ENCODE measurements at regions not wholly inside any gene's neighbourhood (a gene's known extent, or its start where the extent isn't known, plus 50 kb on each side); places are given as distances from the start of the nearest gene placed in this dataset.
"Not testable (repeated sequence)": the region's sequence is repeated elsewhere in the genome, so short reads cannot be mapped to it uniquely, and the experiment has no call there.

DNA sequence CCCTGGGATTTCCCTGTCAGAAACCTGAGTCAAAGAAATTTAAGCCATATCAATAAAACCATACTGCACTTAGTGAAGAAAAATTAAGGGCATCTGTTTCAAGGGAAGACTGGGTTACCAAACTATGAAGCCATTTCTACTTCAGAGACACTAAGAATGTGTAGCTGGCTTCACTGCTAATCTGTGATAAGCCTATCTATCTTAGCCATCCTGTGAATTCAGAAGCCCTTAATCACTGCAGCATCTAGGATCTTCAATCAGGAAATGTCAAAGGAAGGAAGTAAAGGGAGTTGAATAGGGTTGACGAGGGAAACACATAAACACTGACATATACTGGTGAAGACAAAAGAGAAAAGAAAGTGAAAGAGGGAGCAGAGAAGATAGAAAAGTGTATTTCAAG, 777.6 kb upstream of the DIAPH2 start:
- no peak overlapping the region for H3K4me3 ChIP-seq (ENCODE audit: low read length in 3 of 3)
- no peak overlapping the region for H3K27ac ChIP-seq (ENCODE audit: low read depth, low read length)
- H3K4me1 ChIP-seq (ENCODE audit: control insufficient read depth in 3 of 3, insufficient read depth in 3 of 3, low read length in 3 of 3), result no peaks in the 10 kb centered on the region
- H3K9ac ChIP-seq (ENCODE audit: low read depth in 1 of 3, low read length in 3 of 3), result no peak overlapping the region
- no peaks in the 10 kb centered on the region for H3K9me3 ChIP-seq (ENCODE audit: control insufficient read depth in 3 of 3, low read length in 3 of 3)
- no peaks in the 10 kb centered on the region for H3K36me3 ChIP-seq (ENCODE audit: control insufficient read depth in 3 of 3, insufficient read depth in 3 of 3, low read length in 3 of 3)
- H3K27me3 ChIP-seq (ENCODE audit: control insufficient read depth in 3 of 3, insufficient read depth in 3 of 3, low read length in 3 of 3), result no peaks in the 10 kb centered on the region

DNA sequence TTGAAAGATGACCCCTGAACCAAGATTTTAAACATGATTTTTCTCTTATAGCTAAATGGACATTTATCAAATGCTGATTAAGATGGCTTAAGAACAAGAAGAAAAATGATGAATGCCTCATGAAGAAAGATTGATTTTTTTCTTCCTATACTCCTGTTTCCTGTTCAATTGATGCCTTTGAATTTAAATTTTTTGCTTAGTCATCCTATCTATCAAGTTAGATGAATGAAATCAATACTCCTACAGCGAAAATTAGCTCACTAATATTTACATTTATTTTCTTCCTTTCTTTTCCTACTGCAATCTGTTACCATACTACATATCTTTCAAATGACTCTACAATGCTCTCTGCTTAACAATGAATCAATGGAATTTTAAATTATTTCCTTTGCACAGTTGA, 773.6 kb upstream of the DIAPH2 start:
- no peaks in the 10 kb centered on the region for H3K27me3 ChIP-seq (ENCODE audit: control insufficient read depth in 3 of 3, insufficient read depth in 3 of 3, low read length in 3 of 3)
- no peaks in the 10 kb centered on the region for H3K36me3 ChIP-seq (ENCODE audit: control insufficient read depth in 3 of 3, insufficient read depth in 3 of 3, low read length in 3 of 3)
- no peak overlapping the region for H3K9ac ChIP-seq (ENCODE audit: low read depth in 1 of 3, low read length in 3 of 3)
- no peaks in the 10 kb centered on the region for H3K4me1 ChIP-seq (ENCODE audit: control insufficient read depth in 3 of 3, insufficient read depth in 3 of 3, low read length in 3 of 3)
- no peak overlapping the region for H3K4me3 ChIP-seq (ENCODE audit: low read length in 3 of 3)
- no peaks in the 10 kb centered on the region for H3K9me3 ChIP-seq (ENCODE audit: control insufficient read depth in 3 of 3, low read length in 3 of 3)
- H3K27ac ChIP-seq (ENCODE audit: low read depth, low read length), result no peak overlapping the region

DNA sequence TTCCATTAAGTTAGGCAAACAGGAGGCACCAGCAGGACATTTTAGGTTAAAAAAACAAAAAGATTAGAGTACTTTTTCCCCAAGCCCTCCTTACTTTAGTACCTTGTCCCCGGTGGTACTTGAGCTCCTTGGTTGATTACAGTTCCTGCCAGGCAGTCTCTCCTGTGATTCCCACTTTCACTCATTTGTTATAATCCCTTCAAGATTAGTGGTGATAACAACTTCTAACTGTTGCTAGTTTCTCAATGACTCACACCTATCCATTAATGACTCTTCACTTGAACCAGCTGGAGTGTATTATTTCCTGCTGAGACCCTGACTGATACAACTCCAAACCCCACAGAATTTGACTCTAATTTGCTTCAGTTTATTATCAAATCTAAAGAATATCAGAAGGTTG, 765.0 kb upstream of the DIAPH2 start:
- no peaks in the 10 kb centered on the region for H3K27me3 ChIP-seq (ENCODE audit: control insufficient read depth in 3 of 3, insufficient read depth in 3 of 3, low read length in 3 of 3)
- no peaks in the 10 kb centered on the region for H3K4me1 ChIP-seq (ENCODE audit: control insufficient read depth in 3 of 3, insufficient read depth in 3 of 3, low read length in 3 of 3)
- H3K4me3 ChIP-seq (ENCODE audit: low read length in 3 of 3), result no peak overlapping the region
- H3K36me3 ChIP-seq (ENCODE audit: control insufficient read depth in 3 of 3, insufficient read depth in 3 of 3, low read length in 3 of 3), result no peaks in the 10 kb centered on the region
- H3K9ac ChIP-seq (ENCODE audit: low read depth in 1 of 3, low read length in 3 of 3), result no peak overlapping the region
- H3K9me3 ChIP-seq (ENCODE audit: control insufficient read depth in 3 of 3, low read length in 3 of 3), result no peaks in the 10 kb centered on the region
- no peak overlapping the region for H3K27ac ChIP-seq (ENCODE audit: low read depth, low read length)

DNA sequence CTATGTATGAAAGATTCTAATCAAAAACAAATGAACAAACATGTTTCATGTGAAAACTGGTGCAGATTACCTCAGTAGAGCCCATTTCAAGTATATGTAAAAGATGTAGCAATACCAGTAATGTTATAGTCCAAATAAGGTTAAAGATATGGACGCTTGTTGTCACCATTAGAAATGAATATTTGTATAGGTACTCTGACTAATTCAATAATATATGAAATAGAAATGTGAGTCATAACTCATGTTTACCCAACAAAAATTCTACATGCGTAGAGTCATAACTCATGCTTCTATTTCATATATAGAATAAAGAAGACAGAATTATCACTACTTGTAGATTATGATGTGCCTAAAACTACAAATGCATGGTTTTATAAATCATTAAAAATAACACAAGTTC, 739.1 kb upstream of the DIAPH2 start:
- Histone ChIP-seq H3K9me3 (ENCODE audit: control insufficient read depth in 3 of 3, low read length in 3 of 3) (no peaks in the 10 kb centered on the region), H3K9ac (ENCODE audit: low read depth in 1 of 3, low read length in 3 of 3) (no peak overlapping the region), H3K4me1 (ENCODE audit: control insufficient read depth in 3 of 3, insufficient read depth in 3 of 3, low read length in 3 of 3) (no peaks in the 10 kb centered on the region), H3K27ac (ENCODE audit: low read depth, low read length) (no peak overlapping the region), H3K36me3 (ENCODE audit: control insufficient read depth in 3 of 3, insufficient read depth in 3 of 3, low read length in 3 of 3) (no peaks in the 10 kb centered on the region), H3K4me3 (ENCODE audit: low read length in 3 of 3) (no peak overlapping the region), H3K27me3 (ENCODE audit: control insufficient read depth in 3 of 3, insufficient read depth in 3 of 3, low read length in 3 of 3) (no peaks in the 10 kb centered on the region)

DNA sequence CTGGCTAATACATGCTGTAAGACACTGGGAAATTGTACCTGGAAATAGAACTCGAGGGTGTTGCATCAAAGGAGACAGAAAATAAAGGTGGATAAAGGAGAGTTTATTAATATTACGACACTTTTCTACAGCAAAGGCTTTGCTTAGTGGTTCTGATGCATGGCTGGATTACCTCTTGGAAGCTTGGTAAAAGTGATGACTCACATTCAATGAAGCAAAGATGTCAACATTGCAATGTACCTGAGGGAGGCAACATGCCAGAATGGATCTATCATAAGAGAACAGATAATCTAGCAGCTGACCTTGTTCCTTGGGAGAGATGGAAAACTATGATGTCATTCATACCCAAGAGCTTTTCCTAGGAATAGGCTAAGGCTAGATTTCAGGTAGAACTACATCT, 735.1 kb upstream of the DIAPH2 start:
- Histone ChIP-seq H3K36me3 (ENCODE audit: control insufficient read depth in 3 of 3, insufficient read depth in 3 of 3, low read length in 3 of 3) (no peaks in the 10 kb centered on the region), H3K4me1 (ENCODE audit: control insufficient read depth in 3 of 3, insufficient read depth in 3 of 3, low read length in 3 of 3) (no peaks in the 10 kb centered on the region), H3K9me3 (ENCODE audit: control insufficient read depth in 3 of 3, low read length in 3 of 3) (no peaks in the 10 kb centered on the region), H3K9ac (ENCODE audit: low read depth in 1 of 3, low read length in 3 of 3) (no peak overlapping the region), H3K27ac (ENCODE audit: low read depth, low read length) (no peak overlapping the region), H3K4me3 (ENCODE audit: low read length in 3 of 3) (no peak overlapping the region), H3K27me3 (ENCODE audit: control insufficient read depth in 3 of 3, insufficient read depth in 3 of 3, low read length in 3 of 3) (peaks cover 0 to under 1% (median 0%) of the 10 kb centered on the region in 3 donors)

DNA sequence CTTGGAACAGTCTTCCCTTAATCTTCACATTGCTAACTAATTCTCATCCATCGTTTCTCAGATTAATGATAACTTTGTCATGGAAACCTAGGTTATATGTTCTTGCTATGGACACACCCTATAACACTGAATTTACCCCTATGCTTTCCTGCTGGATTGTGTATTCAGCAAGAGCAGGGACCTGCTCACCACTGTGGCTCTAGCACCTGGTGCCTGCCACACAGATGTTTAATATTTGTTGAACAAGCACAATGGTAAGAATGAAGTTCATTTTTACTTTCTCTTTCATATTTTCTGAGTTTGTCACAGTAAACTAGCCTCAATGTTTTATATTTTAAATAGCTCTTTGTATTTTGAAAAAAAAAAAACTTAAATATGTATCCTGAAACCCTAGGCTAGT, 734.0 kb upstream of the DIAPH2 start:
- H3K27ac ChIP-seq (ENCODE audit: low read depth, low read length), result no peak overlapping the region
- H3K27me3 ChIP-seq (ENCODE audit: control insufficient read depth in 3 of 3, insufficient read depth in 3 of 3, low read length in 3 of 3), result peaks cover 0 to 3% (median 0%) of the 10 kb centered on the region in 3 donors
- no peaks in the 10 kb centered on the region for H3K9me3 ChIP-seq (ENCODE audit: control insufficient read depth in 3 of 3, low read length in 3 of 3)
- no peaks in the 10 kb centered on the region for H3K36me3 ChIP-seq (ENCODE audit: control insufficient read depth in 3 of 3, insufficient read depth in 3 of 3, low read length in 3 of 3)
- no peak overlapping the region for H3K4me3 ChIP-seq (ENCODE audit: low read length in 3 of 3)
- no peaks in the 10 kb centered on the region for H3K4me1 ChIP-seq (ENCODE audit: control insufficient read depth in 3 of 3, insufficient read depth in 3 of 3, low read length in 3 of 3)
- H3K9ac ChIP-seq (ENCODE audit: low read depth in 1 of 3, low read length in 3 of 3), result no peak overlapping the region

DNA sequence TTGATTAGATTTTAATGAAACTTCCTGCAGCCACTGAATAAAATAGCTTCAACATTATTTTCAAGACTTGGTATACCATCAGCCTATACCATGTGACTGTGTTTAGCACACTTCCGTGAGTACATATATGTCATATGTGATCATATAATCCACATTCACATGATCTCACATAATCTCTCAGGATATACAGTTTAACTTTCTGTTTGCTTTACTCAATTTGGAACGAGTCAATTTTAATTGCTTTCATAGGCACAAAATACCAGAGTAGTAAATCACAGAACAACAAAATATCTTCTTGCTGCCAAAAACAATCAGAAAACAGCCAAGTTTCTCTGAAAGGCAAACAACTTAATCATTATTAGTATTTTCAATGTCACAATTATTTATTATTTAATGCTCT, 731.1 kb upstream of the DIAPH2 start:
- no peak overlapping the region for H3K4me3 ChIP-seq (ENCODE audit: low read length in 3 of 3)
- H3K9ac ChIP-seq (ENCODE audit: low read depth in 1 of 3, low read length in 3 of 3), result no peak overlapping the region
- H3K36me3 ChIP-seq (ENCODE audit: control insufficient read depth in 3 of 3, insufficient read depth in 3 of 3, low read length in 3 of 3), result no peaks in the 10 kb centered on the region

DNA sequence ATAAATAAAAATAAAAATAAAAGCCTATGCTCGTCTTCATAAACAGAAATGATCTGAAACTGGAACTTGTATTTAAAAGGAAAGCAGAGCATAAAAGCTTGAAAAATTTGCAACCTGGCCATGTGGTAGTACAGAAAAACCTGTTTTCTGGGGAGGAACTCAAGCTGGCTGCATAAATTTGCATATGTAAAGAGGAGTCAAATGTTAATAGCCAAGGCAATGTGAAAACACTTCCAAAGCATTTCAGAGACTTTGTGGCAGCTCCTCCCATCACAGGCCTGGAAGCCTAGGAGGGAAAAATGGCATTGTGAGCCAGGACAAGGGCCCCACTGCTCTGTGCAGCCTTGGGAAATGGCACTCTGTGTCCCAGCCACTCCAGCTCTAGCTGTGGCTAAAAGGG, 727.9 kb upstream of the DIAPH2 start:
- H3K4me1 ChIP-seq (ENCODE audit: control insufficient read depth in 3 of 3, insufficient read depth in 3 of 3, low read length in 3 of 3), result no peaks in the 10 kb centered on the region
- no peaks in the 10 kb centered on the region for H3K9me3 ChIP-seq (ENCODE audit: control insufficient read depth in 3 of 3, low read length in 3 of 3)

More for the DNA sequence above, 731.1 kb upstream of the DIAPH2 start:
- H3K4me1 ChIP-seq (ENCODE audit: control insufficient read depth in 3 of 3, insufficient read depth in 3 of 3, low read length in 3 of 3), result no peaks in the 10 kb centered on the region
- no peaks in the 10 kb centered on the region for H3K9me3 ChIP-seq (ENCODE audit: control insufficient read depth in 3 of 3, low read length in 3 of 3)
- H3K27me3 ChIP-seq (ENCODE audit: control insufficient read depth in 3 of 3, insufficient read depth in 3 of 3, low read length in 3 of 3), result peaks cover 0 to 3% (median 0%) of the 10 kb centered on the region in 3 donors
- H3K27ac ChIP-seq (ENCODE audit: low read depth, low read length), result no peak overlapping the region

DNA sequence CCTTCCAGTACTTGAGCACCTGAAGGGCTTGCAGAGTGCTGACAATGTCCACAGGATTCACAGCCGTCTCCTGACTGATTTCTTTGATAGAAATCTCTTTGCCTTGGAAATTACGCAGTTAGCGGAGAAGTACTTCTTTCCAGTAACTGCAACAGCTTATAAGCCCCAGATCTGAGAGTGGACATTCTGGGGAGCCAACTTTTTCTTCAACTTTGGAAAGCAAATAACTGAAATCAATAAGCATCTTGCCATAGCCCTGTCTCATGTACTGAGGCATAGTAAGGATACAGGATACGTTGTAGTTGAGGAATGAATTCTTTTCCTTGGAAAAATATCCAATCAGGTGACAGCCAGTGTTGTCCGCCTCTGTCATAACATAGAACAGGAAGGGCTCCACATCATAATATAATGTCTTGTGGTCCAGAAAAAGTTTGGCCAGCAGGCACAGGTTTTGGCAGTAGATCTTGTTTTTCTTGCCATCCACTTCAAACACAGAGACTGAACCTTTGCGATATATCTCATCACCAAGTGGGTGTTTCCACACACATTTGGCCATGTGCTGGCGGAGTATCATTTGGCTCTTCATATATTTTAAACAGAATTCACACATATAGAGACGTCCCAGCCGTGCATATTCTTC, 711.1 kb upstream of the DIAPH2 start:
- not testable (repeated sequence) for H3K27me3 ChIP-seq (ENCODE audit: control insufficient read depth in 3 of 3, insufficient read depth in 3 of 3, low read length in 3 of 3); H3K27ac ChIP-seq (ENCODE audit: low read depth, low read length); H3K9ac ChIP-seq (ENCODE audit: low read depth in 1 of 3, low read length in 3 of 3); H3K4me1 ChIP-seq (ENCODE audit: control insufficient read depth in 3 of 3, insufficient read depth in 3 of 3, low read length in 3 of 3); H3K9me3 ChIP-seq (ENCODE audit: control insufficient read depth in 3 of 3, low read length in 3 of 3); H3K4me3 ChIP-seq (ENCODE audit: low read length in 3 of 3); H3K36me3 ChIP-seq (ENCODE audit: control insufficient read depth in 3 of 3, insufficient read depth in 3 of 3, low read length in 3 of 3)

More for the DNA sequence above, 727.9 kb upstream of the DIAPH2 start:
- H3K36me3 ChIP-seq (ENCODE audit: control insufficient read depth in 3 of 3, insufficient read depth in 3 of 3, low read length in 3 of 3), result no peaks in the 10 kb centered on the region
- peaks cover 0 to 3% (median 0%) of the 10 kb centered on the region in 3 donors for H3K27me3 ChIP-seq (ENCODE audit: control insufficient read depth in 3 of 3, insufficient read depth in 3 of 3, low read length in 3 of 3)
- H3K9ac ChIP-seq (ENCODE audit: low read depth in 1 of 3, low read length in 3 of 3), result no peak overlapping the region
- no peak overlapping the region for H3K27ac ChIP-seq (ENCODE audit: low read depth, low read length)
- H3K4me3 ChIP-seq (ENCODE audit: low read length in 3 of 3), result no peak overlapping the region

DNA sequence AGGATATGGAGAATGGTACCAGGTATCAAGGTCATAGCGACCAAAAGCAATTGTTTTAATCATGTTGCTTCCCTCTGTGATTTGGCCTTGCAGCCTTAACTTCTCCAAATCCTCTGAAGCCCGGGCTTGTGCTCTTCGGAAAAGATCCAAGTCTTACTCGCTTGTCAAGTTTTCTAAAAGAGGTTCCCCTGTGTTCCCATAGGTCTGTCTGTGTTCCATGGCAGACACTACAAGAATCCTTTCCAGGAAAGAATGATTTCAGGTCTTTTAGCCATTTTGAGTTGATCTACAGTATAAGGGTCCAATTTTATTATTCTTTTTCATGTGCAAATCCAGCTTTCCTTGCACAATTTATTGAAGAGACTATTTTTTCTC, 710.6 kb upstream of the DIAPH2 start:
- no peaks in the 10 kb centered on the region for H3K4me1 ChIP-seq (ENCODE audit: control insufficient read depth in 3 of 3, insufficient read depth in 3 of 3, low read length in 3 of 3)
- no peak overlapping the region for H3K9ac ChIP-seq (ENCODE audit: low read depth in 1 of 3, low read length in 3 of 3)
- no peaks in the 10 kb centered on the region for H3K36me3 ChIP-seq (ENCODE audit: control insufficient read depth in 3 of 3, insufficient read depth in 3 of 3, low read length in 3 of 3)
- H3K27ac ChIP-seq (ENCODE audit: low read depth, low read length), result no peak overlapping the region
- no peaks in the 10 kb centered on the region for H3K9me3 ChIP-seq (ENCODE audit: control insufficient read depth in 3 of 3, low read length in 3 of 3)
- no peaks in the 10 kb centered on the region for H3K27me3 ChIP-seq (ENCODE audit: control insufficient read depth in 3 of 3, insufficient read depth in 3 of 3, low read length in 3 of 3)
- no peak overlapping the region for H3K4me3 ChIP-seq (ENCODE audit: low read length in 3 of 3)

DNA sequence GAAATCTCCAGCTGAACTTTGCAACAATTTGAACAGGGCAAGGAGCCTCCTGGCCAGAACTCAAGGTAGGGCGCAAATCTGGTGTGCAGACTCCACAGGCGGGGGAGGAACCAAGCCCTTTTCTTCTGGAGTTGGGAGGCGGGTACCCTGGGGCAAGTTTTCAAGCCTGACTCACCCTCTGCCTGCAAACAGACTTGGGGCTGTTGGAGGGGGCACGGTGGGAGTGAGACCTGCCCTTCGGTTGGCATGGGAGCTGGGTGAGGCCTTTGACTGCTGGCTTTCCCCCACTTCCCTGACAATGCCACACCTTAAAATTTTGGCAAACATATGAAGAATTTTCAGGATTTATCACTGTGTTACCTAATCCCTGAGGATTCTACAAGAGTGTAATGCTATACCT, 709.8 kb upstream of the DIAPH2 start:
- Histone ChIP-seq H3K4me1 (ENCODE audit: control insufficient read depth in 3 of 3, insufficient read depth in 3 of 3, low read length in 3 of 3) (no peaks in the 10 kb centered on the region), H3K36me3 (ENCODE audit: control insufficient read depth in 3 of 3, insufficient read depth in 3 of 3, low read length in 3 of 3) (no peaks in the 10 kb centered on the region), H3K4me3 (ENCODE audit: low read length in 3 of 3) (no peak overlapping the region), H3K27ac (ENCODE audit: low read depth, low read length) (no peak overlapping the region), H3K27me3 (ENCODE audit: control insufficient read depth in 3 of 3, insufficient read depth in 3 of 3, low read length in 3 of 3) (no peaks in the 10 kb centered on the region), H3K9ac (ENCODE audit: low read depth in 1 of 3, low read length in 3 of 3) (no peak overlapping the region), H3K9me3 (ENCODE audit: control insufficient read depth in 3 of 3, low read length in 3 of 3) (no peaks in the 10 kb centered on the region)

All from skeletal muscle tissue (tissue), 3 donors.